CD4-positive, alpha-beta T cell treated with Interleukin-17A for 4 hours (primary cell): ENCODE measurements at regions not wholly inside any gene's neighbourhood (a gene's known extent, or its start where the extent isn't known, plus 50 kb on each side); places are given as distances from the start of the nearest gene placed in this dataset.
"Not testable (repeated sequence)": the region's sequence is repeated elsewhere in the genome, so short reads cannot be mapped to it uniquely, and the experiment has no call there.

Source experiments
- DNase-seq: peaks from one replicate; pipeline ENCODE4 v3.0.0-alpha.2; 2020; ENCODE audit warnings: mixed read lengths

DNA sequence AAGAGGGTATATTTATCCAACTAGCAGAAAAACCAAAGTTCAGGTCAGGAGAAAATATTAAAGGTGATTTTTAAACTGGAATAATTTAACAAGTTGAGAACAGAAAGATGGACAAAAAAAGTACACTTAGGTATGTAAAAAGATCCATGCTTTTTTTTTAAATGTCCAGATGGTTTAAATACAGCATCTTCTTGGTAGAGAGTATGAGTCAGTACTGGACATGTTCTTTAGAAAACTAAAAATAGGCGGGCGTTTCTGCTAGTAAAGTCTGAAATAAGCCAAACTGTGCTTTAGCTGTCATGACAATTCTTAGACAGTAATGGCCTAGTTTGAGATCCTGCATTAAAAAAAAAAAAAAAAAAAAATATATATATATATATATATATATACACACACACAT, 255.9 kb upstream of the ST8SIA4 start:
- no peak for DNase-seq

- DNase-seq: no peak
Observed at GRCh38 chr5:101153526-101153925, 250.4 kb upstream of the ST8SIA4 start.

DNA sequence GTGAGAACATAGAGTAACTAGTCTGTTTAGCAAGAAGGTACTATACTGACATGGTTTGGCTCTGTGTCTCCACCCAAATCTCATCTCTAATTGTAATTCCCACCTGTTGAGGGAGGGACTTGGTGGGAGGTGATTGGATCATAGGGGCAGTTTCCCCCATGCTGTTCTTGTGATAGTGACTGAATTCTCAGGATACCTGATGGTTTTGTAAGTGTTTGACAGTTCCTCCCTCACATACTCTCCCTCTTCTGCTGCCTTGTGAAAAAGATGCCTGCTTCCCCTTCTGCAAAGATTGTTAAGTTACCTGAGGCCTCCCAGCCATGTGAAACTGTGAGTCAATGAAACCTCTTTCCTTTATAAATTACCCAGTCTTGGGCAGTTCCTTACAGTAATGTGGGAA, 240.4 kb upstream of the ST8SIA4 start:
- no peak for DNase-seq

GRCh38 chr5:101142102-101142501, 239.0 kb upstream of the ST8SIA4 start:
- no peak for DNase-seq

GRCh38 chr5:101136454-101136853, 233.4 kb upstream of the ST8SIA4 start:
- DNase-seq: no peak

GRCh38 chr5:101123363-101123762, 220.3 kb upstream of the ST8SIA4 start:
- no peak for DNase-seq

GRCh38 chr5:101112645-101113044, 209.6 kb upstream of the ST8SIA4 start:
- DNase-seq: no peak

- DNase-seq: no peak
Observed at GRCh38 chr5:101103874-101104273, 200.8 kb upstream of the ST8SIA4 start.

DNA sequence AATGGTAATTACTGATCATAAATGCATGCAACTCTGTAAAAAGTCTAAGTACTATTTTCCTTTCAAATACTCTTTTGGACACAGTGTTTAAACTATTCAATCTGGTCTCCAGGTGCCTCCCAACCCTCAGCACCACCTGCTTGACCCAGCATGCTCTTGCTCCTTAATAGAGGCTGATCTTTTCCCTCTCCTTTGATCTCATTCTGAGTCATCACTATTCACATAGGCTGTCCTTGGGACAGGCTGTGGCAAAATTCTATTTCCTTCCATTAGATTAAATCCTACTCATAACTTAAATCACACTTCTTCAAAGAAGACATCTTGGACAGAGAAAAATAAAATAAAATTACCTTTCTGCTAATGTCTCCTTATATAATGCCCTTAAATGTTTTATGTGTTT, 199.4 kb upstream of the ST8SIA4 start:
- DNase-seq: no peak

GRCh38 chr5:101091902-101092301, 188.8 kb upstream of the ST8SIA4 start:
- DNase-seq: no peak

GRCh38 chr5:101084353-101084752, 181.3 kb upstream of the ST8SIA4 start:
- no peak for DNase-seq

DNA sequence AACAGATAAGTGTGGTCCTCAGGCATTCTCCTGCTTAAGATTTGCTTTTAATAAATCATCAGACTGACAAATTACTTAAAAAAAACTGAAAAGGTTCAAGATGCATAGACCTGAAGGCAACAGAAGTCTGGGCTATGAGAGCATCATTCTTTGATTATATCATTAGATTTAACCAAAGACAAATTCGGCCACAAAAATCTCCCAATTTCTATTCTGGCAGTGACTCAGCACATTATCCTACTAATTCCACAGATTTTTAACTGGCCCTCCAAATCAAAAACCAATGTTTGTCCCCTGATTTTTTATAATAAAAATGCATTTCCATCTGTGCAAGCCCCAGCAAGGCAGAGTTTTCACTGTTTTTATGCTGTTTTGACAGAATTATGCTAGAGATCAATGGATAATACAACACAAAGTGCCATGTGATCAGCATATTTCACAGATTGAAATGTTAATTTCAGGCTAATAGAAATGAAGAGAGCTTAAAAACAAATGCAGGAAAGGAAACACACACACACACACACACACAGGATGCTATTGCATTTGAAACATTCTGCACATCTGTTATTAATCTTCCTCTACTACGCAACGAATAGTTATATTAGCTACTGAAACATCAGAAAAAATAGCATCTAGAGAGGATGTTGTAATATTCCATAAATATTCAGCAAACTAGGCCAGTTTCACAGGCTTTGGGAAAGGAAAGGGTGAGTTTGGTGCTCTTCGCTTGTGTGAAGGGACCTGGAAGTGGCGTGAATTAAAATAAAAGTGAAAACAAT, 177.6 kb upstream of the ST8SIA4 start:
- DNase-seq: no peak

GRCh38 chr5:101068298-101068697, 165.2 kb upstream of the ST8SIA4 start:
- DNase-seq: no peak

- no peak for DNase-seq
Observed at GRCh38 chr5:101067429-101067828, 164.3 kb upstream of the ST8SIA4 start.

GRCh38 chr5:101062902-101063301, 159.8 kb upstream of the ST8SIA4 start:
- no peak for DNase-seq

DNA sequence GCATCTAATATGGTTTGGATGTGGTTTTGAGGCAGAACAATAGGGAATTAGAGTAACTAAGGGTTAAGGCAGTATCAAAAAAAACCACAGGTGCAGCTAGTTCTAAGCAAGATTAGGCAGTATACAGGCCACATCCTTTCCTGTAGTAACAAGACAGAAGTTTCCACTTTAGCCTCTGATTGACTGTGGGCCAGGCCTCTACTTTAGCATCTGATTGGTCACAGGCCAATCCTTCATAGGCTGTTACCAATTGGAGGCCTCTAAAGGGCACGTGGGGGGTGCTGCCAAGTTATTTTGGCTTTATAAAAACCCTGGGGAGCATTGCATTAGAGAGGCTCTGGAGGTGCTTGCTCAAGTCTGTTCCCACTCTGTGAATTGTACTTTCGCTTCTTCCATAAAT, 144.1 kb upstream of the ST8SIA4 start:
- no peak for DNase-seq

- DNase-seq: no peak
Observed at GRCh38 chr5:101045689-101046088, 142.6 kb upstream of the ST8SIA4 start.

DNA sequence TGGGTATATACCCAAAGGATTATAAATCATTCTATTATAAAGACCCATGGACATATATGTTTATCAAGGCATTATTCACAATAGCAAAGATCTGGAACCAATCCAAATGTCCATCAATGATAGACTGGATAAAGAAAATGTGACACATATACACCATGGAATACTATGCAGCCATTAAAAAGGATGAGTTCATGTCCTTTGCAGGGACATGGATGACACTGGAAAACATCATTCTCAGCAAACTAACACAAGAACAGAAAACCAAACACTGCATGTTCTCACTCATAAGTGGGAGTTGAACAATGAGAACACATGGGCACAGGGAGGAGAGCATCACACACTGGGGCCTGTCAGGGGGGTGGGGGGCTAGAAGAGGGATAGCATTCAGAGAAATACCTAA, 136.9 kb upstream of the ST8SIA4 start:
- not testable (repeated sequence) for DNase-seq

DNA sequence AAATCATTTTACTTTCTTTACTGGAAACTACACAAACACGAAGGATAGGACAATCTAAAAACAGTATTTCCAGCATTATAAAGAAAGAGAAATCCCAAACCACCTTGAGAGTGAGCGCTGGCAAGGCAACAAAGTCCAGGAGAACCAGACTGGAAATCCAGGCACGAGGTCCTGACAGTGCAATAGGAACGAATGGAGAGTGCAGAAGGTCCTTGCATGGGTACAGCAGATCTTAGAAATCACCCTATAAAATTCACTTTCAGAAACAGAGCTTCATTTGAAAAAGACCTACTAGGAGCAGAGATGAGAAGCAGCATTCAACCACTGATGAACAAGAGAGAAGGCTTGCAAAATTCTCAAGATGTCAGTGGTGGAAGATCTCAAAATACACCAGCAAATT, 133.7 kb upstream of the ST8SIA4 start:
- DNase-seq: no peak

DNA sequence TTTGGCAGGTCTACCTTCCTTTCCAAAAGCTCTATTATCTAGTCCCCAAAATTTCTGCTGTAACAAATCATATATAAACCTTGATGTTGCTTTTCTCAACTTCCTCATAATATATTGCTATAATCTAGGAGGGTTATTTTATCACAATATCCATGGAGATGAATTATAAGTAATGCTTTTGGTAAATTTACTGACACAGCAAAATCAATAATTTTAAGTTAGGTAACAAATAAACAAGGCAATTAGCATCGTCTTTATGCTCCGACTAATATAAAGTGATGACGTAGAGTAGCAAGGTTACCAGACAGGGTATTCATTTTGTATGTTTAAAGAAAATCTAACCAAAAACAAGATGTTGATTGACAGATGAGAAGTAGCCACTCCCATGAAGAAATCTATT, 132.3 kb upstream of the ST8SIA4 start:
- no peak for DNase-seq

GRCh38 chr5:101024299-101024698, 121.2 kb upstream of the ST8SIA4 start:
- DNase-seq: no peak

GRCh38 chr5:101018299-101018698, 115.2 kb upstream of the ST8SIA4 start:
- no peak for DNase-seq

DNA sequence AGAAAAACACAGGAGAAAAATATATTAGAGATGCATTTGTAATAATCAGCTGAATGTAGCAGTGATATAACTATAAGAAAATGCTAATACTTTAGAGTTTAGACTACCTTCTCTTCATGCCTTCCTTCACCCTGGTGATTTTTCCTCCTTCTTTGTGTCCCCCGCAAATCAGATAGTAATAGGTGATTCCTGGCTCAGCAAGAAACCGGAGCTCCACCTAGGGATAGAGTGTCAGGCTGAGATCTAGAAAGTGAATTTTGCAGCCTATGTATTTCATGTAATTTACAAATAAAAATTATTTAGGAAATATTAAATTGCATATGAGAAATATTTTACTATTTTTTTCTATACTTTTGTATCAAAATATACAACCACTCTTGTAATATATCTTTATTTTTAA, 109.8 kb upstream of the ST8SIA4 start:
- no peak for DNase-seq

GRCh38 chr5:101009758-101010519, 106.9 kb upstream of the ST8SIA4 start:
- DNase-seq: no peak

DNA sequence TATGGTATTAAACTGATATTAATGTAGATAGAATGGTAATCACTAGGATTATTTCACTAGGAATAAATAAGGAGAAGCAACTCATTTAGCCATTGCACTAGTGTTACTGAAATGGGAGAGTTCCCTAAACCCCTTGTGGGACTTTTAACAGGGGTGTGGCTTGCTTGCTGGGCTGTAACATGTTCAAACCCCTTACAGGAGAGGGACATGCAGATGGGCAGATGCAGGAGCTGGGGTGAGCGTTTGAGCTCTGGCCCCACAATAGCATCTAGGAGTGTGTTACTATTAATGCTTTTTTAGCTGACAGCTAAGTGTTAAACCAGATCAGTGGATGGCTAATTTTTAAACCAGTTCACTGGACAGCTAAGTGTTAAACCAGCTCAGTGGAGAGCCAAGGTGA, 89.3 kb upstream of the ST8SIA4 start:
- DNase-seq: no peak
